Breast epithelium (tissue), 4 donors: ENCODE measurements at regions not wholly inside any gene's neighbourhood (a gene's known extent, or its start where the extent isn't known, plus 50 kb on each side); places are given as distances from the start of the nearest gene placed in this dataset.
A peak's percentile ranks its signal among the peaks of the same experiment; 100 is the strongest.

ENCODE experiments used
- DNase-seq, 2 donors: peaks; one replicate each; pipeline ENCODE4 v3.0.0-alpha.2; 2019; ENCODE audit warnings: low spot score in 2 of 2
- H3K27ac ChIP-seq, 2 donors: fragments of 200-600 bp; sonication (generic) in 1 of 2; one replicate each; pipeline ENCODE4 v1.5.1; 2016 to 2019; ENCODE audit warnings: mild to moderate bottlenecking in 1 of 2
- H3K27me3 ChIP-seq, 2 donors: fragments of 200-600 bp; sonication (generic) in 1 of 2; one replicate each; pipeline versions ENCODE4 v1.5.1 to v1.6.0; 2017 to 2019; ENCODE audit warnings: control low read depth in 1 of 2, mild to moderate bottlenecking in 1 of 2
- H3K36me3 ChIP-seq: fragments of 200-600 bp; one replicate; pipeline ENCODE4 v1.5.1; 2019
- H3K4me1 ChIP-seq, 2 donors: fragments of 200-600 bp; sonication (generic); one replicate each; pipeline ENCODE4 v1.5.1; 2016 to 2019; ENCODE audit warnings: control low read depth in 1 of 2
- H3K4me3 ChIP-seq, 3 donors: fragments of 200-600 bp; sonication (generic); 1 replicate in 2 of 3; 2 replicates in 1 of 3; pipeline ENCODE4 v1.5.1; 2016 to 2019; ENCODE audit warnings: mild to moderate bottlenecking in 3 of 3, moderate library complexity in 2 of 3
- H3K9me3 ChIP-seq, 2 donors: fragments of 200-600 bp; sonication (generic) in 1 of 2; one replicate each; pipeline ENCODE4 v1.5.1; 2016 to 2019; ENCODE audit warnings: control low read depth in 1 of 2
- CTCF ChIP-seq, 3 donors: fragments of 450-650 bp; IDR thresholded peaks; one replicate each; pipeline ENCODE4 v1.5.1; 2016 to 2017; ENCODE audit warnings: antibody characterized with exemption in 3 of 3, mild to moderate bottlenecking in 3 of 3, moderate library complexity in 3 of 3
- POLR2A ChIP-seq: fragments of 450-650 bp; IDR thresholded peaks from one replicate; pipeline ENCODE4 v1.6.1; 2016; ENCODE audit warnings: antibody characterized with exemption, mild to moderate bottlenecking, moderate library complexity
- POLR2AphosphoS5 ChIP-seq, 3 donors: sonication (generic); formaldehyde crosslinking; IDR thresholded peaks; one replicate each; pipeline ENCODE4 v1.6.1; 2017; ENCODE audit warnings: antibody characterized with exemption in 3 of 3
- intact Hi-C: fragments of 100-400 bp; cut with DNase I; formaldehyde crosslinking; loops from one replicate; pipeline ENCODE4 v1.15.1; 2023; ENCODE audit warnings: low total_unique reads

GRCh38 chr5:160960592-160960991 lies 108.6 kb upstream of the ATP10B start:
- intact Hi-C loops: no loop called here
- Histone ChIP-seq H3K4me1 (no peaks in the 10 kb centered on the region), H3K4me3 (no peak overlapping the region), H3K27ac (no peak overlapping the region), H3K9me3 (no peaks in the 10 kb centered on the region), H3K36me3 (no peaks in the 10 kb centered on the region), H3K27me3 (no peaks in the 10 kb centered on the region)
- TF ChIP-seq CTCF (IDR thresholded peaks at IDR 0.05) (no peak), POLR2A (no peak), POLR2AphosphoS5 (IDR thresholded peaks at IDR 0.05) (no peak)
- DNase-seq: no peak

GRCh38 chr5:160959804-160960203 lies 107.8 kb upstream of the ATP10B start:
- Histone ChIP-seq H3K9me3 (no peaks in the 10 kb centered on the region), H3K27ac (no peak overlapping the region), H3K27me3 (no peaks in the 10 kb centered on the region), H3K4me1 (no peaks in the 10 kb centered on the region), H3K4me3 (no peak overlapping the region), H3K36me3 (no peaks in the 10 kb centered on the region)
- TF ChIP-seq POLR2AphosphoS5 (IDR thresholded peaks at IDR 0.05) (no peak), CTCF (IDR thresholded peaks at IDR 0.05) (no peak), POLR2A (no peak)
- intact Hi-C loops: no loop called here
- peak in 1 of 2 donors; percentile 41 for DNase-seq

- Histone ChIP-seq H3K9me3 (no peaks in the 10 kb centered on the region), H3K36me3 (no peaks in the 10 kb centered on the region), H3K4me1 (no peaks in the 10 kb centered on the region), H3K27ac (no peak overlapping the region), H3K4me3 (no peak overlapping the region), H3K27me3 (no peaks in the 10 kb centered on the region)
- TF ChIP-seq CTCF (IDR thresholded peaks at IDR 0.05): no peak
- no peak for TF ChIP-seq POLR2A
- TF ChIP-seq POLR2AphosphoS5 (IDR thresholded peaks at IDR 0.05): no peak
- no peak for DNase-seq
- intact Hi-C loops: no loop called here
Measured at GRCh38 chr5:160957312-160957861, 105.4 kb upstream of the ATP10B start.

- no peak overlapping the region for H3K4me3 ChIP-seq
- H3K27ac ChIP-seq: no peak overlapping the region
- no peaks in the 10 kb centered on the region for H3K9me3 ChIP-seq
- no peaks in the 10 kb centered on the region for H3K36me3 ChIP-seq
- intact Hi-C loops: no loop called here
- H3K4me1 ChIP-seq: no peaks in the 10 kb centered on the region
- TF ChIP-seq CTCF (IDR thresholded peaks at IDR 0.05) (no peak), POLR2A (no peak), POLR2AphosphoS5 (IDR thresholded peaks at IDR 0.05) (no peak)
- no peak for DNase-seq
- no peaks in the 10 kb centered on the region for H3K27me3 ChIP-seq
Measured at GRCh38 chr5:160956051-160956450, 104.0 kb upstream of the ATP10B start.

GRCh38 chr5:160950311-160950710 lies 98.3 kb upstream of the ATP10B start:
- TF ChIP-seq POLR2AphosphoS5 (IDR thresholded peaks at IDR 0.05) (no peak), POLR2A (no peak), CTCF (IDR thresholded peaks at IDR 0.05) (no peak)
- no peaks in the 10 kb centered on the region for H3K27me3 ChIP-seq
- H3K4me3 ChIP-seq: no peak overlapping the region

More at GRCh38 chr5:160950311-160950710, 98.3 kb upstream of the ATP10B start:
- no peak for DNase-seq
- no peaks in the 10 kb centered on the region for H3K4me1 ChIP-seq
- no peaks in the 10 kb centered on the region for H3K9me3 ChIP-seq
- H3K27ac ChIP-seq: no peak overlapping the region
- intact Hi-C loops: no loop called here
- no peaks in the 10 kb centered on the region for H3K36me3 ChIP-seq
